ENCODE measurements at regions not wholly inside any gene's neighbourhood (a gene's known extent, or its start where the extent isn't known, plus 50 kb on each side); places are given as distances from the start of the nearest gene placed in this dataset.

DNA sequence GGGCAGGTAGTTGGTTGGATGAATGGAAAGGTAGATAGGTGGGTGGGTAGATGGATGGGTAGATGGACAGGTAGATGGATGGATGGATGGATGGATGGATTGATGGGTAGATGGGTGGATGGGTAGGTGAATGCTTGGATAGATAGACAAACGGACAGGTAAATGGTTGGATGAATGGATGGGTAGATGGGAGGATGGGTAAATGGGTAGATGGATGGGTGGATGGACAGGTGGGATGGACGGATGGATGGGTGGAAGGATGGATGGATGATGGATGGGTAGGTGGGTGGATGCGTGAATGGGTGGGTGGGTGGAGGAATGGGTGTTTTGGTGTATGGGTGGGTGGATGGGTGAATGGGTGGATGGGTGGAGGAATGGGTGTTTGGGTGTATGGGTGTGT lies 50.1 kb upstream of the ASAP2 start:
- no peak for DNase-seq

DNA sequence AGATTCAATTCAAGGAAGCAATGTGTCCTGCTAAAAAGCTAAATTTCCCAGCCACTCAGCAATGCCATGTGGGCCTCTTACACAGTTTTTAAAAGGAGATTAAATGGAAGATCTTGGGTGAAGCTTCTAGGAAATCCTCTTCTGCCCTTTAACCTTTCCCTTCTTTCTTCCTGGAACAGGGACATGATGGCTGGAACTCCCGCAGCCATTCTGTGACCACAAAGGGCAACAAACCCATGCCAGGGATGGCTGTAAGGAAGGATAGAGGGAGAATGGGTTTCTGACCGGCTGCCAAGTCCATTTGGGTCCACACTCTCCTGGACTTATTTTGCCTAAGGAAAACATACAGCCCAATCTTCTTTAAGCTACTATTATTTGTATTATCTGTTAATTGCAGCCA lies 52.6 kb upstream of the ASAP2 start:
- DNase-seq, result no peak

DNA sequence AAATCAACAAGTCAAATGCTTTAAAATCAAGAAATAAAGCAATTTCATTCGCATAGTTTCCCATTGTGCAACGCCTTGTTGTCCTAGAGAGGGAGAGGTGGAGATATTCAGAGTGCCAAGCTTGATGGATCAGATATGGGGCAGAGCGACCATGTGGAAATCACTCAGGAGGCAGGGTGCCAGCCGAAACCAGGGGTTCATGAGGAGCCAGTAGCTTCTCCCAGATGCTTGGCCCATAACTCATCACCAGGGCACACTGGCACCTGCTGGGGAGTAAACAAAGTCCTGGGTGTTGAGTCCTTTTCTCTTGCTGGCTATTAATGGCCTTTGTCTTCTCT lies 53.0 kb upstream of the ASAP2 start:
- no peak for DNase-seq

DNA sequence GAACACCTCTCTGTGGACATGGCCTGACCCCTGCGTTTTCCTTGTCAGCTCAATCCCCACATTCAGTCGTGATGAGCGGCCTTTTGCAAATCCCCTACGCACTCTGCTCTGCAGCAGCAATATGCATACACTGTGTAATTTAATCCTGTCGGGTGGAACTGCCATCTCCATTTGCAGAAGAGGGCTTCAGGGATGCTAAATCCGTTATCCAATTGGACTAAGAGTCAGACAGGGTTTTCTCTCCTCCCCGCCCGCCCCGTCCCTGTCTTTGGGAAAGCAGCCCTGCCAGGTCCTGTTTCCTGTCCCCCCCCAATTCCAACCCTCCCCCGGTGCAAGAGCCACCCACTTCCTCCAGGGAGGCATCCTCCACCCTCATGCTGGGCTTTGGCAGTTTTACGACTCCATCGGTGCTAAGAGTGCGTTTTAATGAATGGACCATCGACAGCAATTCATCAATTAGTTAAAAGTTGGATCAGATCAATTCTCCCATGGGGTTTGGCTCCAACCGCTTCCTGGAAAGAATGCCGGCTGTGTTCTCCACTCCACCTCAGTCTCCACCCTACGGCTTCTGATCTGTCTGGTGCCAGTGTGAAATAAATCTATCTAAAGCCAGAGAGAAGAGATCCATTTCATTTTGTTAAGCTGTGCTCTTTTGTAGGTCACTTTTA lies 53.5 kb upstream of the ASAP2 start:
- no peak for DNase-seq

DNA sequence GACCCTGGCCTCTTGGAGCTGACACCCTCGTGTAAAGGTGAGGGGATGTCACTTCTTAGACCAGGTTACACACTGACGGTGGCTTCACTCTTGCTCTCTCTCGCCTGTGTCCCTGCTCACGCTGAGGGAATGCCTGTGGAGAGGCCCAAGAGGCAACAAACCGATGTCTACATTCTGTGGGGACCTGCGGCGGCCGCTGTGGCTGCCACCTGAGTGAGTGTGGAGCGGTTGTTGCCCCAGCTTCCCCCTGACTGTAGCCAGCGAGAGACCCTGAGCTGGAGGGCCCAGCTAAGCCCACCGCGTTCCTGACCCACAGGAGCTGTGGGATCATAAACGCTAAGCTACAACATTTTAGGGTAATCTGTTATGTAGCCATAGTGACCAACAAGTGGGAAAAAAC lies 55.7 kb upstream of the ASAP2 start:
- DNase-seq, result no peak

DNA sequence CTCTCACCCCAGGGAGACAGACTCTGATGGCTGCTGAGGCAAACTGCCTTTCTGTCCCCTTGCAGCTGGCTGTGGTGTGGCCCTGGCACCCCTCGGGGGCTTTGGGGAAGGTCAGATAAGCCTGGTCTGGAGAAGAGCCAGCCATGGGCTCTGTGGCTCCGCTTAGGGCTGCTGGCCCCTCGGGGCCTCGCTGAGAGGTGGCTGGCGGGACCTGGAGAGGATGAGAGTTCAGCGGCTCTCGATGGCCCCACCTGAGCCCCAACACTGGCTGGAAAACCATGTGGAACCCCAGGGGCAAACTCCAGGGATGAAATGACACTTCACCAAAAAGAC lies 56.1 kb upstream of the ASAP2 start:
- no peak for DNase-seq

DNA sequence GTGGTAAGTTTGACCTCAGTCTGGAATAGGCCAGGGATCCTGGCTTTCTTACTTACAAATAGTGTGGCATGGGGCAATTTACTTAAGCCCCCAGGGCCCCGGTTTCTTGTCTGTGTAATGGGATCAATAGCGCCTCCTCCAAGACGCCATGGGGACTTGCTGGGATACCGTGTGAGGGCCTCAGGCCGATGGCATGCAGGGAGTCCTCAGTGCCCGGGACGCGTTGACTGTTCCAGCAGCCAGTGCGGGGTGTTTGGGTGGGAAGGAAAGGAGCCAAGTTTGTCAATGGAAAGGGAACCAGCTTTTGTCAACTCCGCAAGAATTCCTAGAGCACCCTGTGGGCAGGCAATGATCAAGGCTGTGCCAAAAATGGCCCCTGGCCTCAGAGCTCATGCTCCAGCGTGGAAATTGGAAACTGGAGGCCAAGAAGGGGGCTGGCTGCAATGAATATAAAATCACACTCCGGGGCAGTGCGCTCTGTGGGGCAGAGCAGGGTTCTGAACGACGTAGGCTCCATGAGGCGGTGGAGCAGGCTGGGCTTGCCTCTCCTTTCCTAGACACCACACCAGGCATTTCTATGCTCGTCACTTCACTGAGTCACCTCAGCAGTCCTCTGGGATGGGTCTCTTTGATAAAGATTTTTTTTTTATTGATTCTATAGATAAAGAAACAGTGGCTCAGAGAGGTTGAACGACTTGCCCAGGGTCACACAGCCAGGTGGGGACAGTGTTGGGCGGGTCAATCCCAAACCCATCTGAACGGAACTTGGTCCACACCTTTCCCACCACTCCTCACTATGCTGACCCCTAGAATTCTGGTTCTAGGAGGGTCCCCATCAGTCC lies 56.7 kb upstream of the ASAP2 start:
- no peak for DNase-seq

DNA sequence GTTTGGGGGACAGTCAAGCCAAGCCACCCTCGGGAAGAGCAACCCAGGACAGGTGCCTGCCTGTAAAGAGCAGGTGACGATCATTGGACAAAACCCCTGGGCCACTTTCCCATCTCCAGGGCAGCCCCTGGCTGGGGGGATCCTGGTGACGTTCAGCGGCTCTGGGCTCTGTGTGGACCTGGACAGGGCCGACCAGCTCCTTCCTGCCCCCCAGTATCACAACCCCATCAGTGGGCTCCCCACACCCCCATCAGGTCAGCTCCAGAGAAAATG lies 57.3 kb upstream of the ASAP2 start:
- no peak for DNase-seq

DNA sequence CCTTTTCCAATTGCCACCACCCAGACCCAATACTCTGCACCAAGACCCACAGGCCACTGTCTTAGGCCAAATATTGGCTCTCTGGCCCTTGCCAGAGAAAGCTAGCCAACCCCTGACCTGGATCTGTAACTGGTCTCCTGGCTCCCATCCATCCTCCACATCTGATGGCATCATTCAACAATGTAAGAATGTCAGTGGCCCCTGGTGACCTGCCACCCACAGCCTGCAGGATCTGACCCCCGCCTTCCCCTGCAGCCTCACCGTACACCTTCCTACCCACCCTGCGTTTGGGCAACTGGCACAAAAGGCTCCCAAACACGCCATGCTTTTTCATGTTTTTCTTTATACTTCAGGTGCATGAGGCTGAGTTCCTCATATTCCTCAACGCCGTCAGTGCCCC lies 60.0 kb upstream of the ASAP2 start:
- DNase-seq, result no peak

DNA sequence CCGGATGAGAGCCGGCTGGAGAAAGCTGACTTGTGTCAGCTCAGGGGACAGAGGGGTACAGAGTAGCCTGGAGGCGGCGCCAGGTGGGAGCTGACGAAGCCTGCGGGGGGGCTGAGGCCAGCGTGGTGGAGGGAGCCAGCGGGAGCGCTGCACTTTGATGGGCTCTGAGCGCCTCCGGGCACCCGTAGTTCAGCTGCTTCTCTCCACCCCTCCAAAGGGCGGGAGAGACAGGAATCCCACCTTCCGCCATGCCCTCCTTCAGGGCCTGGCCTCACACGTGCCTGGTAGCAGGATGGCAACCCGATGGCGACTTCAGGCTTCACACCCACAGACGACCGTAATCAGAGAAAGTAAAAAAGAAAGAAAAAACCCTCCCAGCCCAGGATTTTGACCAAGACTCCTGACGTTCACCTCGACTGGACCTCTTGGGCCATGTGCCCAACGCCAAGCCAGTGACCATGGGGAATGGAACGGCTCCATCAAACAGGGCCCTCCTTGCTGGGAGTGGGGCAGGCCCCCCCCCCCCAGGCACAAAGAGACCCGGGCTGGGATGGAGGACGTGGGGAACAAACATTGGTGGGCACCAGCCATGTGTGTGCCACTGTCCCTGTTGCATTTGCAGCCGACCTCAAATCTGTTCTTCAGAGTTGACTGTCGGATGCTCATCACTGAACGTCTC lies 60.7 kb upstream of the ASAP2 start:
- DNase-seq, result no peak

DNA sequence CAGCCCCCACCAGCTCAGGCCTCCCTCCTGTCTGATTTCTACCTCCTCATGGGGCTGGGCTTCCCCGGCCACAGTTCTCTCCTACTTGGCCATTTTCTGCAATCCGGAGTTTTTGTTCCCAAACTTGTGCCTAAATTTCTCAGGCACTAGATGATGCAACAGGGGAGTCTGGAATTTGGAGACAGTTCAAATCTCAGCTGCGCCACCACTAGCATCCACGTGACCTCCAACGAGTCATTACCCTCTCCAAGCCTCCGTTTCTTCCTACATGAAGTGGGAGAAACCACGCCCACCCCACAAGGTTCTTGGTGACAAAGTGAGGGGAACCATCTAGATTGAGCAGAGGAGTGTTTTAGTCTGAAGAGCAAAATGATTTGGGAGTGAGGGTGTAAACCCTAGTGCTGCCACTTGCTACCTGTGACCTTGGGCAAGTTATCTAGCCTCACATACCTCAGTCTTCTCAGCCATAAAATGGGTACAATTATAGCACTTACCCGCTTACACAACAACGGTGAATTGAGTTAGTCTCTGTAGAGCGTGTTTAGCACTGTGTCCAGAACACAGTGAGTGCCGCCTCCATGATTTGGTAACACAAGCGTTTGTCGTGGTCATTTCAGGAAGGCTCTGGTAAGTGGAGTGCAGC lies 61.4 kb upstream of the ASAP2 start:
- DNase-seq, result no peak

DNA sequence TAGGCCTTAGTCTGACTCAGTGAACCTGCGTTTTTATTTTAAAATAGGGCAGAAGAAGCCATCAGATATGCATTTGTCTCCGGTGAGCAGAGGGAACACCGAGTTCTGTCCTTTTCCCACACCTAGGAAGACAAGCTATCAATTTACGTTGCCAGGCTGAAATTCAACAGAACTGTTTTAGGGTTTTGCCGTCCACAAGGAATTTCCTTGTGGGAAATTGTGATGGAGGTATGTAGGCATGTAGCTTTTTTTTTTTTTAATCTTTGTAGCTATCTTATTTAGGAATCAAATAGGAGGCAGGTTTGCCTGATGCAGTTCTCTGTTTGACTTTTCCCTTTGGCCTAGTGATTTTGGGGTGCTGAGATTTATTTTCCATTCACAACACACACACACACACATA lies 62.0 kb upstream of the ASAP2 start:
- DNase-seq, result no peak

DNA sequence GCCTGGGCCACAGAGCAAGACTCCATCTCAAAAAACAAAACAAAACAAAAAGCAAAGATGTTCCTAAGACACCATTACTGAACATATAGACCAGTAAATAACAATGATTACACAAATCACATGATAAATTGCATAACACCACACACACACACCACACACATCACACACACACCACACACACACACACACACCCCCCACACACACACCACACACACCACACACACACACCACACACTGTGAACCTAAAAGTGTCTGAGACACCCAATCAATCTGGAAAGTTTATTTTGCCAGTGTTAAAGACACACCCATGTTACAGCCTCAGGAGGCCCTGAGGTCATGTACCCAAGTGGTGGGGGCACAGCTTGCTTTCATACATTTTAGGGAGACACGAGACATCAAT lies 62.6 kb upstream of the ASAP2 start:
- no peak for DNase-seq

DNA sequence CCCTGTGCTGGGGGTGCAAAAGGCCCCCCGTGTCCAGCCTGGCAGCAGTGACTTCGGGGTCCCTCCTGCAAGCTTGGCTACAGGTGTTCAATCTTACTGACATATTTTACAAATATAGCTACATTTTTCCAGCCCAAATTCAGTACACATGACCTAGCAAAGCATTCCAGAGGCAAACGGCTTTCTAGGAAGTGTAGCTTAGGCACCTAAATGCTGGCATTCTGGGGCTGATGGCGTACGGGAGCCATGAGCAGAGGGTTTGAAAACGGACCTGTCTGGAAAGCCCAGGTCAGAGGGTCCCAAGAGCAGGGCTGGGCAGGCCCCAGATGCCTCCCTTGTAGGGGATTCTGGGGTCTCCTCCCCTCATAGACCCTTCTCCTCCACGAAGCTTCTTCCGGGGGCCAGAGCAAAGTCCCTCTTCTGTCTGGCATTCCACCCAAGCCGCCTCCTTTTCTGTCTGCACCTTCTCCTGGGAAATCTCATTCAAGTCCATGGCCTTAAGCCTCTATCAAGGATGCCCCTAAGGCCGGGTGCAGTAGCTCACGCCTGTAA lies 63.3 kb upstream of the ASAP2 start:
- no peak for DNase-seq

DNA sequence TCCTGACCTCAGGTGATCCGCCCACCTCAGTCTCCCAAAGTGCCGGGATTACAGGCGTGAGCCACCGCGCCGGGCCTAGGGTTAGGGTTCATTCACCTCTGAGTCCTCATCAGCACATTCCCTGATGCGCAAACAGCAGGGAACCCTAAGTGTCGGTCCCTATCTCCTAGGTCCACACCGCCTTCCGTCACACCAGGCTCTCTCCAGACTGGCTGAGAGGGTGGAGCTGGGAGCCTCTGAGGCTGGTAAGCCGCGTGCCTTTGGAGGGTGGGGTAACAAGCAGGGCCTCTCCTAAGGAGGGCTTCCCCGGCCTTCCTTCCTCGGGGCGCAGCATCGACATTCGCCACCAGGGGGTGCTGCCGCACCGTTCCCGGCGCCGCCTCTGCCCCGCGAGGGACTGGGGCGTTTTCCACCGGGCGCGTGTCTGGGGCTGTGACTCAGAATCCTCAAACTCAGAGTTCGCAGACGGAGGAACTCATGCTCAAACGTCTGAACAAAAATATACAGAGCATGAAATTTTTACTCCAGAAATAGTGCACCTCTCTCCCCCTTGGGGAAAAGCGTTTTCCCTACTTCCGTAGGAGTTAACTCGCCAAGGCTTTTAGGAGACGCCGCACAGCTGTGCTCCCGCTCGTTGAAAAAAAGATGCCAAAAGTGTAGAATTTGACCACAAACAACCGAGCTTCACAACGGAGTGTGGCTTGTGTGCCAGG lies 63.9 kb upstream of the ASAP2 start:
- DNase-seq, result peak; percentile 98

DNA sequence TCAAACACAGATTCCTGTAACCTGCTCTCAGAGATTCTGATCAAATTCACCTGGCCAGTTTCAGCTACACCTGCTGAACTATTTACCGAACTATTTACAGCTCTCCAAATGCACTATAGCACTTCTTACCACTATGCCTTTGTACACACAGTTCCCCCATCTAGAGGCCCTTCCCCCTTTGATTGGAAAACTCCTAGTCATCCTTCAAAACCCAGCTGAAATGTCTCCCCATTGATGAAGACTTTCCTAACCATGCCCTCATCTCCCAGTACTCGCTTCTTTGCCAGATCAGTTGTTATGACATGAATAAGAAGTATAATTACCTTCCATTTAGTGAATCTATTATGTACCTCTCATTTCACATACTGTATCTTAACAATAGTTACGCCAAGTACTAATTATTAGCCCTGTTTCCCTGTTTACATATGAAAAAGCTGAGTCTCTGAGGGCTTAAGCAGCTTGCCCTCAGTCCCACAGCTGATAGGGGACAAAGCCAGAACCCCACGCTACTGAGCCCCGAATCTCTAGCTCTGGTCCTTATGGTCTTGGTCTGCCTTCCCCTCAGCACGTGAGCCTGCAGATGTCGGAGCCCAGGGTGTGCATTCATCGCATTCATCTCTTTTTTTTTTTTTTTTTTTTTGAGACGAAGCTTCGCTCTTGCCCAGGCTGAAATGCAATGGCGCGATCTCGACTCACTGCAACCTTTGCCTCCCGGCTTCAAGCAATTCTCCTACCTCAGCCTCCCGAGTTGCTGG lies 64.7 kb upstream of the ASAP2 start:
- no peak for DNase-seq

DNA sequence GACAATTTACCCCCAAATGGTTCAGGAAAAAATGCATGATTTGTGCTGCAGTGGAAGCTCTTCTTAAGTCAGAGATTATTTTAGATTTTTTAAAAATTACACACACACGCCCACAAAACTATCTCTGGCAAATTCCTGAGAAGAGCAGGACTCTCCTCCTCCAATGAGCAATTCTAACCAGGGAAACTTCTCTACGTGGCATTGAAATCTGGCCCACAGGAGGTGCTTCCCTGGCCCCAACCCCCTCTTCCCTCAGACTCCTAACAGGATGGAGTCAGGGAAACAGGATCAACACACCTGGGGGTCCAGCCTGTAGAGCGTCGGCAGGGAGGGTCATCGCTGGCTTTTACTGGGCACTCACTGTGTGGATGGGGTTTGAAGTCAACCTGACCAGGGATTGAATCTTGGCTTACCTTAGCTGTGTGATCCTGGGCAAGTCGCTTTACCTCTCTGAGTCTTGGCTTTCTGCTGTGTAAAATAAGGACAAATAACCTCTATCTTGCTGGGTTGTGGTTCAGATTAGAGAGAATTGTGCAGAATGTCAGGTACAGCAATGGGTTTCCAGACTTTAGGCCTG lies 65.4 kb upstream of the ASAP2 start:
- DNase-seq, result no peak

DNA sequence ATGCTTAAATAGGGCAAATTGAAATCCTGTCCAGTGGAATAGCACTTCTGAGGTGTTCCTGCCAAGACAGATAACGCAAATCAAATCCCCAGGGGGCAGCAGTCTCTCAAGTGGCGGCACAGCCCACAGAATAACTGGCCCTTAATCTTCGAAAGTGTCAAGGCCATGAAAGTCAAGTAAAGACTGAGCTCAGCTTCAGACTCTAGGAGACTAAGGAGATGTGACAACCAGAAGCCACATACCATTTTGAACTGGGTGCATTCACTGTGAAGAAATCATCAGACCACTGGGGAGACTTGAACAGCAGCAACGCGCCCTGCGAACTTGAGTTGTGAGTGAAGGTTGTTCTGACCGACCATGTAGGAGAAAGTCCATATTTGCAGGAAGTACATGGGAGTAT lies 66.0 kb upstream of the ASAP2 start:
- no peak for DNase-seq

DNA sequence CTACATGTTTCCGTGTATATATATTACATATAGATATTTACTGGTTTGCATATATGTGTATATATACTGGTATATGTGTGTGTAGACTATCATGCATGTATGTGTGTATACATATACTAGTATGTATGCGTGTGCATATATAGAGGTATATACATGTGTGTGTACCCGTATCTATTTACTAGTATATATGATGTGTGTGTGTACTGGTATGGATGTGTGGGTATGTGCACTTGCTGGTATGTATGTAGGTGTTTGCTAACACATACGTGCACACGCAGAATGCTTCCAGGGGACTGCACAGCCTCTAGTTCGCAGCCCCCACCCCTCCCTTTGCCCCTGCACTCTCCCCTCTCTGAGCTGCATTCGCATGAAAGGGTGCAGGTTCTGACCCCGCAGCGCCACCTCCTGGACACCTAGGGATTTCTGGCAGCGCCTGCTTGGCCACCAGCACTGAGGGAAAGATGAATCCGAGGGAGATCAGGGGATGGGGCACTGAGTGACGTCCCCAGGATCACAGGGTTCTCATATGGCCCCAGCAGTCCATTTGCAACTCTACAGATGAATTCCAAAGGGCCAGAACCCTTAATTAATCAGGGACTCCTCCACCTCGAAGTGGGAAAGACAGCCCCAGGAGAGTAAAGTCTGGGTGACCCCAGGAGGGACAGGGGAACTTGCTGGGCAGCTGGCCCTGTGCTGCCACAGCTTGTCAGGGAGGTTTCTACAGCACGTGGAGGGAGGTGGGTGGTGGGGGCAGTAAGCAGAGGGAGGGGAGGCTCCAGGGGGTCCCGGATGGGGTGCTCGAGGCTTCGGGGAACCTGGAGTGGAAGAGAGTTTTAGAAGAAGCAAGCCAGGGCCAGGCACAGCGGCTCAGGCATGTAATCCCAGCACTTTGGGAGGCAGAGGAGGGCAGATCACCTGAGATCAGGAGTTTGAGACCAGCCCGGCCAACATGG lies 66.8 kb upstream of the ASAP2 start:
- DNase-seq, result peak; percentile 85

DNA sequence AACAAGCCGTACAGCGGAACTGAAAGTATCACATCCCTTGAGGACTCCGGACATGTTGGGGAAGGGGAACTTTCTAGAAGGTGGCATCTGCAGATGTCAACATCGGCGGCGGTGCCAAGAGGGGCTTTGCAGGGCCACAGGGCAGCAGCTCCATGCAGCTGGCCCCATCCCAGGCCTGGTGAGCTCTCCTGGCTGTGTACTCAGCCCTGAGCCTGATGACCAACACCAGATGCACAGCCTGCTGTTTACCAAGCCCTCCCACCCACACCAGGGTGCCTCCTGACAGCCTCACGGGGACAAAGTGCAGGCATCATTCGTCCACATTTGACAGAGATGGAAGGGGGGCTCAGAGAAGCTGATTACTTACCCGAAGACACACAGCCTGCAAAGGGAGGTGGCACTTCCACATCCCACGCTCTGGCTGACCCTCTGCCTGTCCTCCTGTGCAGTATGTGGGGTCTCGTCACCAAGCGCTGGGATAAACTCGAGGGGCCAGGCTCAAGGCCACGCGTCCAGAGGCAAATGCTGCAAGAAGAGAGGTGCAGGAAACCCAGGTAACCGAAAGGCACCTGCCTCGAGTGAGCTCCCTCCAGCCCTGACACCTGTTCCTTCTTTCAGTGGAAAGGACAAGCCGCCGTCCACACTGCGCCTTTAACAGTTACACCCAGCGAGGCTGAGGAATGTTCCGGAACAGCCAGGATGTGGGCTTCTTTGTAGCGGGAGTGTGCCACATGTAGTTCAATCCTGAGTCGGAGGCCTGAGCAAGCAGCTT lies 69.0 kb upstream of the ASAP2 start:
- no peak for DNase-seq
